ENCODE measurements at regions not wholly inside any gene's neighbourhood (a gene's known extent, or its start where the extent isn't known, plus 50 kb on each side); places are given as distances from the start of the nearest gene placed in this dataset.
"Not testable (repeated sequence)": the region's sequence is repeated elsewhere in the genome, so short reads cannot be mapped to it uniquely, and the experiment has no call there.

GRCh38 chr18:14606546-14606945 is 63.1 kb upstream of the POTEC start:
- not testable (repeated sequence) for H3K9me3 Mint-ChIP-seq; H3K36me3 Mint-ChIP-seq; H3K27ac Mint-ChIP-seq; DNase-seq (ENCODE audit: low spot score in 2 of 2); ATAC-seq

- not testable (repeated sequence) for H3K36me3 Mint-ChIP-seq; ATAC-seq; H3K9me3 Mint-ChIP-seq; H3K27ac Mint-ChIP-seq; DNase-seq (ENCODE audit: low spot score in 2 of 2)
Measured at GRCh38 chr18:14607360-14607759, 64.0 kb upstream of the POTEC start.

GRCh38 chr18:14612422-14612821 is 69.0 kb upstream of the POTEC start:
- H3K9me3 Mint-ChIP-seq: peaks cover 6 to 11% of the 10 kb centered on the region in 2 donors
- H3K27ac Mint-ChIP-seq; DNase-seq (ENCODE audit: low spot score in 2 of 2); H3K36me3 Mint-ChIP-seq: not testable (repeated sequence)
- peak; percentile 41 to 77 for ATAC-seq

- H3K36me3 Mint-ChIP-seq: peaks cover 9 to 10% of the 10 kb centered on the region in 2 donors
- H3K27ac Mint-ChIP-seq; ATAC-seq; DNase-seq (ENCODE audit: low spot score in 2 of 2): not testable (repeated sequence)
- peaks cover 15 to 17% of the 10 kb centered on the region in 2 donors for H3K9me3 Mint-ChIP-seq
Measured at GRCh38 chr18:14614485-14614884, 71.1 kb upstream of the POTEC start.

GRCh38 chr18:14627336-14627735 is 83.9 kb upstream of the POTEC start:
- H3K36me3 Mint-ChIP-seq; H3K27ac Mint-ChIP-seq; H3K9me3 Mint-ChIP-seq; ATAC-seq; DNase-seq (ENCODE audit: low spot score in 2 of 2): not testable (repeated sequence)

GRCh38 chr18:14628323-14628978 is 85.1 kb upstream of the POTEC start:
- not testable (repeated sequence) for ATAC-seq; H3K27ac Mint-ChIP-seq; DNase-seq (ENCODE audit: low spot score in 2 of 2); H3K36me3 Mint-ChIP-seq; H3K9me3 Mint-ChIP-seq

GRCh38 chr18:14628979-14629325 is 85.6 kb upstream of the POTEC start:
- H3K27ac Mint-ChIP-seq, H3K36me3 Mint-ChIP-seq, H3K9me3 Mint-ChIP-seq: not testable (repeated sequence)

GRCh38 chr18:14632976-14633375 is 89.6 kb upstream of the POTEC start:
- not testable (repeated sequence) for H3K36me3 Mint-ChIP-seq; H3K27ac Mint-ChIP-seq; ATAC-seq; DNase-seq (ENCODE audit: low spot score in 2 of 2); H3K9me3 Mint-ChIP-seq

More at GRCh38 chr18:14628979-14629325, 85.6 kb upstream of the POTEC start:
- not testable (repeated sequence) for DNase-seq (ENCODE audit: low spot score in 2 of 2); ATAC-seq

GRCh38 chr18:14638008-14638407 is 94.6 kb upstream of the POTEC start:
- H3K36me3 Mint-ChIP-seq; H3K9me3 Mint-ChIP-seq; ATAC-seq; H3K27ac Mint-ChIP-seq; DNase-seq (ENCODE audit: low spot score in 2 of 2): not testable (repeated sequence)

- not testable (repeated sequence) for DNase-seq (ENCODE audit: low spot score in 2 of 2); H3K27ac Mint-ChIP-seq; H3K9me3 Mint-ChIP-seq; H3K36me3 Mint-ChIP-seq; ATAC-seq
Measured at GRCh38 chr18:14641121-14641520, 97.7 kb upstream of the POTEC start.

GRCh38 chr18:14643715-14644290 is 100.4 kb upstream of the POTEC start:
- ATAC-seq; H3K36me3 Mint-ChIP-seq; H3K27ac Mint-ChIP-seq; DNase-seq (ENCODE audit: low spot score in 2 of 2); H3K9me3 Mint-ChIP-seq: not testable (repeated sequence)

GRCh38 chr18:14693051-14693450 is 54.9 kb upstream of the ANKRD30B start:
- not testable (repeated sequence) for DNase-seq (ENCODE audit: low spot score in 2 of 2); H3K9me3 Mint-ChIP-seq; H3K36me3 Mint-ChIP-seq; ATAC-seq; H3K27ac Mint-ChIP-seq

- peak in 1 of 2 donors; percentile 44 for ATAC-seq
- DNase-seq (ENCODE audit: low spot score in 2 of 2): not testable (repeated sequence)
Measured at GRCh38 chr18:14693882-14694281, 54.1 kb upstream of the ANKRD30B start.

GRCh38 chr18:14698006-14698405 is 50.0 kb upstream of the ANKRD30B start:
- not testable (repeated sequence) for ATAC-seq; H3K36me3 Mint-ChIP-seq; DNase-seq (ENCODE audit: low spot score in 2 of 2); H3K9me3 Mint-ChIP-seq; H3K27ac Mint-ChIP-seq

More at GRCh38 chr18:14693882-14694281, 54.1 kb upstream of the ANKRD30B start:
- H3K9me3 Mint-ChIP-seq, H3K27ac Mint-ChIP-seq, H3K36me3 Mint-ChIP-seq: not testable (repeated sequence)
